HG02938 (cell line): ENCODE measurements at regions not wholly inside any gene's neighbourhood (a gene's known extent, or its start where the extent isn't known, plus 50 kb on each side); places are given as distances from the start of the nearest gene placed in this dataset.
"Not testable (repeated sequence)": the region's sequence is repeated elsewhere in the genome, so short reads cannot be mapped to it uniquely, and the experiment has no call there.

Source experiments
- ATAC-seq: cut with Tn5 transposase; IDR thresholded peaks from one replicate; pipeline ENCODE4 v1.9.1; 2021; ENCODE audit warnings: mild to moderate bottlenecking, moderate library complexity; ENCODE audit not compliant: unreplicated experiment

DNA sequence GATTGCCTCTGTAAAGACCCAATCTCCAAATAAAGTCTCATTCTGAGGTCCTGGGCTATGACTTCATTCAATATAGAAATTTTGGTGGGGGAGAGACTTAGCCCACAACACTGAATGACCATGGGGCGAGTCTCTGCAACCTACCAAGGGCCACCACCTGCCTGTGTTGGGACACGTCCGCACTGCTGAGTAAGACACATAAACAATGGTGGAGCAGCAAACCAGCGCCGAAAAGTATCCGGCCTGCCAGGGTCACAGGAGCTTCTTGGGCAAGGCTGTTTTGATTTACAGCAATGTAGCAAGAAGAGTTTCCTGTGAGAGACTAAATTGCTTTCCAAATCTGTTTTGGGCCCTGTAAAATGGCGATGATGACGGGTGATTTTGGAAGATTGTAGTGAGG is 122.3 kb downstream of the SHANK2 start:
- no peak for ATAC-seq

- ATAC-seq, result no peak
Measured at GRCh38 chr11:71129624-71130023, 122.8 kb downstream of the SHANK2 start.

GRCh38 chr11:71127806-71128205 is 124.6 kb downstream of the SHANK2 start:
- no peak for ATAC-seq

DNA sequence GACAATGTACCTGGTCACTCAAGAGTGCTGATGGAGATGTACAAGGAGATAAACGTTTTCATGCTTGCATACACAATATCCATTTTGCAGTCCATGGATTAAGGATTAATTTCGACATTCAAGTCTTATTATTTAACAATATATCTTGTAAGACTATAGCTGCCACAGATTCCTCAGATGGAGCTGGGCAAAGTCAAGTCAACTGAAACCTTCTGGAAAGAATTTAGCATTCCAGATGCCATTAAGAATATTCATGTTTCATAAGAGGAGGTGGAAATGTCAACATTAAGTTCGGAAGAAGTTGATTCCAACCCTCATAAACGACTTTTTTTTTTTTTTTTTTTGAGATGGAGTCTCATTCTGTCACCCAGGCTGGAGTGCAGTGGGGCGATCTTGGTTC is 126.0 kb downstream of the SHANK2 start:
- ATAC-seq, result not testable (repeated sequence)

DNA sequence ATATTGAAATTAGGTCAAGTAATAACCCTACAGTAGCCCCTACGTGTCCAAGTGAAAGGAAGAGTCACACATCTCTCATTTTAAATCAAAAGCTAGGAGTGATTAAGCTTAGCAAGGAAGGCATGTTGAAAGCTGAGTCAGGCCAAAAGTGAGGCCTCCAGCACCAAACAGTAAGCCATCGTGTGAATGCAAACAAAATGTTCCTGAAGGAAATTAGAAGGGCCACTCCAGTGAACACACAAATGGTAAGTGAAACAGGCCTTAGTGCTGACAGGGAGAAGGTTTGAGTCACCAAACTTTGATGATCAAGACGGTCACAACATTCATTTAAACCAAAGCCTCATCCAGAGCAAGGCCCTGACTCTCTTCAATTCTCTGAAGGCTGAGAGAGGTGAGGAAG is 127.2 kb downstream of the SHANK2 start:
- ATAC-seq, result no peak

DNA sequence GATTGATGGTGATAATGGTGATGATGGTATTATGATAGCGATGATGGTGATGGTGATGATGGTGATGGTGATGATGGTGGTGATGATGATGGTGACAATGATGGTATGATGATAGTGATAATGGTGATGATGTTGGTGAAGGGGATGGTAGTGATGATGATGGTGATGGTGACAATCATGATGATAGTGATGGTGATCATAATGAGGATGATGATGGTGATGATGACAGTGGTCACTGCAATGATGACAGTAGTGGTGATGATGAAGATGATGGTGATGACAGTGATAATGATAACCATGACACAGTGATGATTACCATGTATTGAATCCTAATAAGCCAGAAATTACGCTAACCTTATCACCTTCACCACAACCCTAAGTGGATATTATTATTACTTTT is 128.2 kb downstream of the SHANK2 start:
- no peak for ATAC-seq

GRCh38 chr11:71120471-71120896 is 131.9 kb downstream of the SHANK2 start:
- no peak for ATAC-seq

- no peak for ATAC-seq
Measured at GRCh38 chr11:71119656-71120269, 132.6 kb downstream of the SHANK2 start.

- no peak for ATAC-seq
Measured at GRCh38 chr11:71118671-71119250, 133.6 kb downstream of the SHANK2 start.

DNA sequence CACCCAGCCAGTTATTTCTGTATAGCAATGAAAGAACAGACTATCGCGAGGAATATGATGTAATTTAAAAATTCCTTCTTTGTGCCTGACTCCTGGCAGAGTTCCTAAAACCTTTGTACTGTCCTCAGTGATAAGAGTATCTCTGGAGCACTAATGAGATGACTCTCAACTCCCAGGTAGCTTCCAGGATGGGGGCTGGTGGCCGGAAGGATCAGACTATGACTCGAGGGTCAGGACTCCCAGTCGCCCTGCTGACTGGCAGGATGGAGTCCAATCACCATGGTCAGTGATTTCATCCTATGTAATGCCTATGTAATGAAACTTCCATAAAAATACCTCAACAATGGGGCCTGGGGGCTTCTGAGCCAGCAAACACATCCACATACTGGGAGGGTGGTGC is 135.1 kb downstream of the SHANK2 start:
- ATAC-seq, result no peak

DNA sequence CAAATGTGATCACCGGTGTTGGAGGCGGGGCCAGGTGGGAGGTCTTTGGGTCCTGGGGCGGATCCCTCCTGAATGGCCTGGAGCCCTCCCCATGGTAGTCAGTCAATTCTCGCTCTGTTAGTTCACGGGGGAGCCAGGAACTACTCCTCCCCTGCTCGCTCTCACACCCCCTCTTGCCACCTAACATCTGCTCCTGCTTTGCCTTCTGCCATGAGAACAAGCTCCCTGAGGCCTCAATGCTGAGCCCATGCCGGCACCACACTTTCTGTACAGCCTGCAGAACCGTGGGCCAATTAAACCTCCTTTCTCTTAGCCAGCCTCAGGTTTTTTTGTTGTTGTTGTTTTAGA is 135.7 kb downstream of the SHANK2 start:
- ATAC-seq, result no peak

DNA sequence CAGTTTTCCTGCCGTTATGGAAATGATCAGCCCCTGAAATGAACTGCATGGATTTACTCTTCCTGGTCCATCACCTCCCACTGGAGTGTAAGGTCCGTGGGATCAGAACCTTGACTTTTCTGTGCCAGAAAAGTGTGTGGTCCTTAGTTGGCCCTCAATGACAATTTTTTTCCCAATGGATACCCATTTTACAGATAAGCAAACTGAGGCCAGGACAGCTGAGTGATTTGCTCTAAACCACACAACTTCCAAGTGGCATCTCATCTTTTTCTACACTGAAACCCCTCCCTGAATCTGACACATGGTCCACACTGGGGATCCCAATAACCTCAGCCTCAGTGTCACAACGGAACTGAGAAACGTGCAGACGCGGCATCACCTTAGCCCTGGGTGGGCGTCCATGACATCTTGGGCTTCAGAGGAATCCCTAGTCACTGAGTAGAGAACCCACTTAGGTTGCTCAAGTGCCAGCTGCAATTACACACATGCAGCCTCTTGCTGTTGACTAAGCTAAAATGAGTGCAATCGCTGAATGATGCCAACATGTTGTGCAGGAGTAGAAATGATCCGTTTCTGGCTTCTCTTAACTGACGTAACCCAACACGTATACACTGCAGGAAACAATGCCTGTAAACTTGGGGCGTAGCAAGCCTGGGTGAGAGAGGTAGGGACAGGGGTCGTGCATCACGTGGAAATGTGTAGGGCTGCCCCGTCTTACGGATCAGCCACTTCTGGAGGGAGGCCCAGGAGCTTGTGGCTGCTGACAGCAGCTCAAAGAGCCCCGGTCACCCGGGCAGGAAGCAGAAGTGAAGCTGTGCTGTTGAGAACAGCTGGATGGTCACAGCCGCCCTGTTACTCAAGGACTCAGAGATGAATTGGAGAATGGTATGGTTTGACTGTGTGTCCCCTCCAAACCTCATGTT is 136.3 kb downstream of the SHANK2 start:
- no peak for ATAC-seq

GRCh38 chr11:71114124-71114851 is 138.1 kb downstream of the SHANK2 start:
- ATAC-seq, result peak; percentile 49

- ATAC-seq, result no peak
Measured at GRCh38 chr11:71112990-71113389, 139.4 kb downstream of the SHANK2 start.

GRCh38 chr11:71112454-71112853 is 139.9 kb downstream of the SHANK2 start:
- no peak for ATAC-seq

- no peak for ATAC-seq
Measured at GRCh38 chr11:71109586-71109985, 142.8 kb downstream of the SHANK2 start.

GRCh38 chr11:71109186-71109585 is 143.2 kb downstream of the SHANK2 start:
- ATAC-seq, result no peak

DNA sequence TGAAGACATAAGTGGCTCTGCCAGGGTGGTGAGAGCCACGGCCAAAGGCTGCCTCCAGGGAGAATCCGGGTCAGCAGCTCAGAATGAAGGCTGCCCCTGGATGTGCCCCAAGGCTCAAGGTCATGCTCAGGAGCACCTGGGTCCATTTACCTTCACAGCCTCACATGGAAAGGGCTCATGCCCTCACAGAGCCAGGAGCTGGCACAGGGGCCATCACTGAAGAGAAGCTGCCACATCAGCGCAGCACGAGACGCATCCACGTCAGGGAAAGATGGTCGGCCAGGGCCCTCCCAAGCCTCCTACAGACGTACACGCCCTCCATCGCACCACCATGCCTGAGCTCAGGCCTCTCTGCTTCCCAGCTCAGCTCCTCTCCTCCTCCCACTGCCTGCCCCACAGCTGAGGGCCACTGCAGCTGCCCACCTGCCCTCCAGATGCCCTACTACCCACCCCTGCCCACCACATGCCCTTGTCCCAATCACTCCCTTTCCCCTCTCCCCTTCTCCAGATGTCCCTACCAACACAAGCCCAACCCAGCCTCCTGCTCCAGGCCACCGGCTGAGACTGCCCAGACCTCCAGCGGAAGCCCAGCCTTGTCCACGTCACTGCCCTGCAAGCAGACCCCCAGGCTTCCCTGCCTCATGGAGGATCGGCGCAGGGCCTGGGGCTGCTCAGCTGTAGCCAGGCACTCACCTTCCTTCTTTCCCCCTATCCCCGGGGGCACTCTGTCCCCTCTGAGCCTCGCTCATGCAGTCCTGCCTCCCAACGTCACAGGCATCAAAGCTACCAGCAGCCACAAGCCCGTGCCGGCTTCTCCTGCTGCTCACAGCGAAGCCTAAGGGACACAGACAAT is 144.1 kb downstream of the SHANK2 start:
- ATAC-seq, result no peak

- no peak for ATAC-seq
Measured at GRCh38 chr11:71106671-71107070, 145.7 kb downstream of the SHANK2 start.

- ATAC-seq, result no peak
Measured at GRCh38 chr11:71103266-71103665, 149.1 kb downstream of the SHANK2 start.
